AG09319 (cell line): ENCODE measurements at regions not wholly inside any gene's neighbourhood (a gene's known extent, or its start where the extent isn't known, plus 50 kb on each side); places are given as distances from the start of the nearest gene placed in this dataset.

Experiments used
- DNase-seq: peaks from one replicate; pipeline ENCODE4 v3.0.0-alpha.2; 2010; ENCODE audit warnings: low read depth; ENCODE audit errors: extremely low read depth
- TF ChIP-seq, protein P1 (sequence below): IDR thresholded peaks from 2 replicates; pipeline ENCODE4 v1.5.1; 2011; ENCODE audit warnings: low read depth, mild to moderate bottlenecking, inconsistent platforms, low read length, moderate library complexity

- TF ChIP-seq, protein P1, sequence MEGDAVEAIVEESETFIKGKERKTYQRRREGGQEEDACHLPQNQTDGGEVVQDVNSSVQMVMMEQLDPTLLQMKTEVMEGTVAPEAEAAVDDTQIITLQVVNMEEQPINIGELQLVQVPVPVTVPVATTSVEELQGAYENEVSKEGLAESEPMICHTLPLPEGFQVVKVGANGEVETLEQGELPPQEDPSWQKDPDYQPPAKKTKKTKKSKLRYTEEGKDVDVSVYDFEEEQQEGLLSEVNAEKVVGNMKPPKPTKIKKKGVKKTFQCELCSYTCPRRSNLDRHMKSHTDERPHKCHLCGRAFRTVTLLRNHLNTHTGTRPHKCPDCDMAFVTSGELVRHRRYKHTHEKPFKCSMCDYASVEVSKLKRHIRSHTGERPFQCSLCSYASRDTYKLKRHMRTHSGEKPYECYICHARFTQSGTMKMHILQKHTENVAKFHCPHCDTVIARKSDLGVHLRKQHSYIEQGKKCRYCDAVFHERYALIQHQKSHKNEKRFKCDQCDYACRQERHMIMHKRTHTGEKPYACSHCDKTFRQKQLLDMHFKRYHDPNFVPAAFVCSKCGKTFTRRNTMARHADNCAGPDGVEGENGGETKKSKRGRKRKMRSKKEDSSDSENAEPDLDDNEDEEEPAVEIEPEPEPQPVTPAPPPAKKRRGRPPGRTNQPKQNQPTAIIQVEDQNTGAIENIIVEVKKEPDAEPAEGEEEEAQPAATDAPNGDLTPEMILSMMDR = no peak
- no peak for DNase-seq
Measured at GRCh38 chr13:73324842-73325722, 266.3 kb downstream of the KLF5 start.

GRCh38 chr13:73323615-73324014 is 264.8 kb downstream of the KLF5 start:
- TF ChIP-seq, protein P1 = no peak
- no peak for DNase-seq

DNA sequence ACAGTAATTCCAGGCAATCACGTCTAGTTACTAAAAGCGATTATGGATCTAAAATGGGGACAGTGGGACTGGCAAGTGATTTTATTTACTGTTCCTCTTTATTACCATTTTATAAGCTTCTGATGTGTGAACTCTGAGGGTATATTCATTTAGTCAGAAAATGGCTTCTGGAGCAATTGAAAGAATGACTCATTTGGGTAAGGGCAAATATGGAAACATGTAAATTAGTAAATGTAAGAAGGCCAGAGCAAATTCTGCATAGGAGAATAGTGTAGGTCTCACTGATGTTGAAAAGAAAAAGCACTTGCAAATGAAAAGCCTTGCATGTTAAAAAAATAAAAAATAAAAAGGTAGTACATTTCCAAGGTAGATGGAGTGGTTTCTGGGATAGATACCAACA is 262.2 kb downstream of the KLF5 start:
- TF ChIP-seq, protein P1 = no peak
- DNase-seq = no peak

DNA sequence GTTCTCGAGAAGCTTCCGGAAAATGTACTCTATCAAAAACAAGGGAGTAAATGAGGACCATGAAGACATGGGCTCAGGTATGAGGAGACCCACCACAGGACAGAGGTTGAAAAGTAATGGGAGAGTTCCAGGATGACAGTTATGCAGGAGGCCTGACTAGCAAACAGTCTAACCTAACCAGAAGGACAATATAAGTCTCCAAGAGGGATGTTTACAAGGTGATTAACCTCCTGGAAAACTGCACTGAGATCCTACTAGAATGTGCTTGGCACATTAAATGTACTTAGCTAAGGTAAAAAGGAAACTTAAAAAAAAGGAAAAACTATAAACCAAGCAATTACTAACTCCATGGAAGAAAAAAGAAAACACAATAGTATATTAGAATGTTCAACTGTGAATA is 258.3 kb downstream of the KLF5 start:
- TF ChIP-seq, protein P1 = no peak
- DNase-seq = no peak

GRCh38 chr13:73310366-73310765 is 251.6 kb downstream of the KLF5 start:
- DNase-seq = no peak
- TF ChIP-seq, protein P1 = no peak

DNA sequence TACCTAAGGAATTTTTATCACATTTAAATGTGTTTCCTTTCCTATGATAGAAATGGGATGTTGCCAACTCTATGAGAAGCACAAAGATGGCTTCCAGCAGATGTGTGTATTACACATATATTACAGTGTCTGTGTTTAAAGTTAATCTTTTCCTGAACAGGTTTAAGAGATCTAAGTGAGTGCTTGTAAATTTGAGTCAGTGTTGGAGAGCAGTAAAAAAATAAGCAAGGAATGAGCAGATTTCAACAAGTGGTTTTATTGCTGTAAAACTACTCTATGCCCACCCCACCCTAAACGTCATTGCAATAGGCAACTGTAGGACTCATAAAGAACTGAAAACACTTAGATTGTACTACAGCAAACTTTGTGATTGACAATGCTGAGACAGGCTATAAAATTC is 248.7 kb downstream of the KLF5 start:
- DNase-seq = no peak
- TF ChIP-seq, protein P1 = no peak

DNA sequence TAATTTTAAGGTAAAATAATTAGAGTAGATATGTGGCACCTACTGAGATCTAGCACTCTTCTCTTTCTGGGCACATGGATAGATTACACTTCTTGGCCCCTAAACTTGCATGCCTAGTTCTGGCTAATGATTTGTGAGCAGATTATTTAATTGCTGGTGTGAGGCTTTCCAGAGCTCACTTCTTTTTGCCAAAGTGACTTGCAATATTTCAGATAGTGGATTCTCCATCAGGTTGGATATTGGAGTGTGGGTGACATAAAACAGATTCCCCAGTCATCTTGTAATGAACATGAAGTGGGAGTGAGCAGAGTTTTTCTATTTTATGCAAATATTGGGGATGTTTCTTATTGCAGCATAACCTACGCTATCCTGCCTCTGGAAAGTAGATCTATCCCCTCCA is 247.9 kb downstream of the KLF5 start:
- TF ChIP-seq, protein P1 = no peak
- DNase-seq = no peak
